ENCODE measurements at regions not wholly inside any gene's neighbourhood (a gene's known extent, or its start where the extent isn't known, plus 50 kb on each side); places are given as distances from the start of the nearest gene placed in this dataset.

DNA sequence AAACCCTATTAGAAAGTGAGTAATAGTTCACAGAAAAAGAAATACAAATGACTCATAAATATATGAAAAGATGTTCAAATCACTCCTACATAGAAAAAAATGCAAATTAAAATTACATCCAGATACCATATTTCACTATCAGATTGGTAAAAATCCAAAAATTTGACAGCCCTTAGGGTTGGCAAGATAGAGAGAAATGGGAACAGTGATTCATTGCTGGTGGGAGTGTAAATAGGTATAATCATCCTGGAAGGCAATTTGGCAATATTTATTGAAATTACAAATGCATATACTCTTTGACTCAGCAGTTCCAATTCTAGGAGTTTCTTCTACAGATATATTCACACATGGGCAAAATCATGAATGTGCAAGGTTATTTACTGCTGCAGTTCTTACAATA is 273.5 kb downstream of the NR2F1-AS1 start:
- DNase-seq, result no peak
- intact Hi-C loops (cut with DNase I), result no loop called here
- H3K9me3 ChIP-seq, result no peaks in the 10 kb centered on the region
- H3K27ac ChIP-seq, result no peak overlapping the region
- peaks cover 0 to 20% (median 3%) of the 10 kb centered on the region in 12 donors for H3K4me1 ChIP-seq
- no peak for ATAC-seq
- TF ChIP-seq, protein P1, sequence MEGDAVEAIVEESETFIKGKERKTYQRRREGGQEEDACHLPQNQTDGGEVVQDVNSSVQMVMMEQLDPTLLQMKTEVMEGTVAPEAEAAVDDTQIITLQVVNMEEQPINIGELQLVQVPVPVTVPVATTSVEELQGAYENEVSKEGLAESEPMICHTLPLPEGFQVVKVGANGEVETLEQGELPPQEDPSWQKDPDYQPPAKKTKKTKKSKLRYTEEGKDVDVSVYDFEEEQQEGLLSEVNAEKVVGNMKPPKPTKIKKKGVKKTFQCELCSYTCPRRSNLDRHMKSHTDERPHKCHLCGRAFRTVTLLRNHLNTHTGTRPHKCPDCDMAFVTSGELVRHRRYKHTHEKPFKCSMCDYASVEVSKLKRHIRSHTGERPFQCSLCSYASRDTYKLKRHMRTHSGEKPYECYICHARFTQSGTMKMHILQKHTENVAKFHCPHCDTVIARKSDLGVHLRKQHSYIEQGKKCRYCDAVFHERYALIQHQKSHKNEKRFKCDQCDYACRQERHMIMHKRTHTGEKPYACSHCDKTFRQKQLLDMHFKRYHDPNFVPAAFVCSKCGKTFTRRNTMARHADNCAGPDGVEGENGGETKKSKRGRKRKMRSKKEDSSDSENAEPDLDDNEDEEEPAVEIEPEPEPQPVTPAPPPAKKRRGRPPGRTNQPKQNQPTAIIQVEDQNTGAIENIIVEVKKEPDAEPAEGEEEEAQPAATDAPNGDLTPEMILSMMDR (IDR thresholded peaks at IDR 0.05), result no peak
- TF ChIP-seq POLR2A (IDR thresholded peaks at IDR 0.05), result no peak
- no peaks in the 10 kb centered on the region for H3K36me3 ChIP-seq
- no peaks in the 10 kb centered on the region for H3K27me3 ChIP-seq
- no peak overlapping the region for H3K4me3 ChIP-seq

- 23 to 37% (median 28%) methylated on average over 4 of the region's 4 CpGs for WGBS, 4 donors
- H3K9me3 ChIP-seq, result no peaks in the 10 kb centered on the region
- DNase-seq (no peak), ATAC-seq (peak in 1 of 4 donors; percentile 29)
- H3K27me3 ChIP-seq, result no peaks in the 10 kb centered on the region
- TF ChIP-seq POLR2A (IDR thresholded peaks at IDR 0.05), result no peak
- TF ChIP-seq, protein P1 (IDR thresholded peaks at IDR 0.05), result no peak
- no peak overlapping the region for H3K4me3 ChIP-seq
- intact Hi-C loops (cut with DNase I), result no loop called here
- H3K4me1 ChIP-seq, result peaks cover 0 to 10% (median 0%) of the 10 kb centered on the region in 12 donors
- no peak overlapping the region for H3K27ac ChIP-seq
- no peaks in the 10 kb centered on the region for H3K36me3 ChIP-seq
These were observed 275.0 kb downstream of the NR2F1-AS1 start for GRCh38 chr5:93305984-93306383.

DNA sequence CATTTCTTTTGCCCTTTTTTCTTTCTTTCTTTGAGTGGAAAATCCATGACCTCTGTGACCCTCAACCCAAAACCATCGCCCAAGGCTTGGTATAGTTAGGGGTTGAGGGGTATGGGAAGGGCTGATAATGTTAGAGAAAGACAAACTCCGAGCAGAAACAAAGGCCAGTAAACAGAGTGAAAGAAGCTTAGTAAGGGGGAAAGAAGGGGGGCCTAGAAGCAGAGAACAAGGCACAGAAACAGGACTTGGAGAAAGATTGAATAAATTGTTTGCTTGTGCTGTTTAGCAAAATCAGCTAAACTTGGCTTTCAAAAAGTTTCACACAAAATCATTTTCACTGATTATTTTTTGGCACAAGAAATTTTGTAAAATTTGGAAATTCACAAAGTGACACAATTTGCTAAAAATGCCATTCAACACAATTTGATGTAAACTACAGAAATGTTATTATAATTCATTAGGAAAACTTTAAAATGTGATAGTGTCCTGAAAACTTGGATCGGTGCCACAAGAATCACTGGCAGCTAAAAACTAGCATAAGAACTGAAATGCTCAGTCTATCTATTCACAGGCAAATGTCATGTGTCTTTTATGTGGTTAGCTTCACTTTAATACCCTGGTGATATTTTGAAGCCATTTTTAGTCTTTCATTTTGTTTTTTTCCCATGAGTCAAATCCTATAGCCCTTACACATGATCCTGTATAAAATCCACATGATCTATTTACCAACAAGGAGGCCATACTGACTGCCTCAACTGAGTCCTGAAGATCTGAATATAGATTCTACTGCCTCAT is 276.4 kb downstream of the NR2F1-AS1 start:
- ATAC-seq, result no peak
- no peaks in the 10 kb centered on the region for H3K27me3 ChIP-seq
- TF ChIP-seq, protein P1 (IDR thresholded peaks at IDR 0.05), result no peak
- TF ChIP-seq POLR2A (IDR thresholded peaks at IDR 0.05), result no peak
- H3K36me3 ChIP-seq, result no peaks in the 10 kb centered on the region
- no peak overlapping the region for H3K4me3 ChIP-seq
- no peak overlapping the region for H3K27ac ChIP-seq
- intact Hi-C loops (cut with DNase I), result no loop called here
- DNase-seq, result no peak
- peaks cover 0 to 10% (median 0%) of the 10 kb centered on the region in 12 donors for H3K4me1 ChIP-seq
- no peaks in the 10 kb centered on the region for H3K9me3 ChIP-seq
- WGBS, 4 donors, result 73 to 82% (median 74%) methylated on average over 3 of the region's 3 CpGs

- Histone ChIP-seq H3K4me3 (no peak overlapping the region), H3K4me1 (peaks cover 0 to 10% (median 0%) of the 10 kb centered on the region in 12 donors), H3K27me3 (no peaks in the 10 kb centered on the region), H3K27ac (no peak overlapping the region), H3K9me3 (no peaks in the 10 kb centered on the region), H3K36me3 (no peaks in the 10 kb centered on the region)
- DNase-seq (no peak), ATAC-seq (no peak)
- 66 to 71% (median 68%) methylated on average over 4 of the region's 4 CpGs for WGBS, 4 donors
- TF ChIP-seq POLR2A (IDR thresholded peaks at IDR 0.05), result no peak
- TF ChIP-seq, protein P1 (IDR thresholded peaks at IDR 0.05), result no peak
- intact Hi-C loops (cut with DNase I), result no loop called here
These were observed 277.7 kb downstream of the NR2F1-AS1 start for GRCh38 chr5:93303291-93303691.

Measured in heart left ventricle (tissue), 16 donors.